ENCODE measurements at regions not wholly inside any gene's neighbourhood (a gene's known extent, or its start where the extent isn't known, plus 50 kb on each side); places are given as distances from the start of the nearest gene placed in this dataset.

DNA sequence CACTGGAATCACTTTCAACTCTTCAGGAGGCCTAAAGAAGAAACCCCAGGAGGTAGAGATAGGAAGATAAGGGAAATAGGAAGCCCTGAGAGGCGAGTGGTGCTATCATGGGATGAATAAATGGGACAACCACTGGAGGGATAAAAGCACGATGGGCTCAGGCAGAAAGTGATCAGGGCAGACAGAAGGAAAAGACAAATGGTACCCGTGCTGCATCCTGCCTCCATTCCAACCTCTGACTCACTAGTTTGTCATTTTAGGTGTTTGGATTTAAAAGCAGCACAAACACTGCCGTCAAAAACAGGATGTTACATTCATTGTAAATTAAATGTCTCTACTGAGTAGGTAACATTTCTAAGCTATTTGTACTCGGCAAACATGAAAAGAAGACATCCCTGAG lies 314.3 kb upstream of the HTR2A start:
- TF ChIP-seq EGR1 (IDR thresholded peaks at IDR 0.05; ENCODE audit: low read depth in 2 of 2) (no peak), JUND (IDR thresholded peaks at IDR 0.05) (no peak)
